ENCODE measurements at regions not wholly inside any gene's neighbourhood (a gene's known extent, or its start where the extent isn't known, plus 50 kb on each side); places are given as distances from the start of the nearest gene placed in this dataset.

DNA sequence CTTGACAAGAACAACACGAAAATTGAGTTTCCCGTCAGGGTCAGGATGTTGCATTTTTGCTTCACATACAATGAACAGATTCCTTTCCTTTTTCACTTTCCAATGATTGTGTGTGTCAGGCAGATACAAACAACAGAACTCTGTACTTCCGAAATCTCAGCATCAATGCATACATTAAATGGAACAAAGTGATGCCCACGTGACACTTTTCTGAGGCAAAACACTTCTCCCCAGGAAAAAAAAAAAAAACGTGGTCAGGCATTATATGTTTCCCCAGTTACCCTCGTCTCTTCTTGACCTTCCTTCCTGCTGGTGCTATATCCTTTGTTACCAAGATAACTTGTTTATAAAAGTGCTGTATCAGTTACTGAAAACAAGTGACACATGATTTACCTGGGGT, 181.8 kb downstream of the ZNF281 start:
- TF ChIP-seq, protein P1, sequence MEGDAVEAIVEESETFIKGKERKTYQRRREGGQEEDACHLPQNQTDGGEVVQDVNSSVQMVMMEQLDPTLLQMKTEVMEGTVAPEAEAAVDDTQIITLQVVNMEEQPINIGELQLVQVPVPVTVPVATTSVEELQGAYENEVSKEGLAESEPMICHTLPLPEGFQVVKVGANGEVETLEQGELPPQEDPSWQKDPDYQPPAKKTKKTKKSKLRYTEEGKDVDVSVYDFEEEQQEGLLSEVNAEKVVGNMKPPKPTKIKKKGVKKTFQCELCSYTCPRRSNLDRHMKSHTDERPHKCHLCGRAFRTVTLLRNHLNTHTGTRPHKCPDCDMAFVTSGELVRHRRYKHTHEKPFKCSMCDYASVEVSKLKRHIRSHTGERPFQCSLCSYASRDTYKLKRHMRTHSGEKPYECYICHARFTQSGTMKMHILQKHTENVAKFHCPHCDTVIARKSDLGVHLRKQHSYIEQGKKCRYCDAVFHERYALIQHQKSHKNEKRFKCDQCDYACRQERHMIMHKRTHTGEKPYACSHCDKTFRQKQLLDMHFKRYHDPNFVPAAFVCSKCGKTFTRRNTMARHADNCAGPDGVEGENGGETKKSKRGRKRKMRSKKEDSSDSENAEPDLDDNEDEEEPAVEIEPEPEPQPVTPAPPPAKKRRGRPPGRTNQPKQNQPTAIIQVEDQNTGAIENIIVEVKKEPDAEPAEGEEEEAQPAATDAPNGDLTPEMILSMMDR (IDR thresholded peaks at IDR 0.05): no peak
- TF ChIP-seq POLR2AphosphoS5 (IDR thresholded peaks at IDR 0.05): no peak
- no peak for TF ChIP-seq POLR2A (IDR thresholded peaks at IDR 0.05)
